GM21515 (cell line): ENCODE measurements at regions not wholly inside any gene's neighbourhood (a gene's known extent, or its start where the extent isn't known, plus 50 kb on each side); places are given as distances from the start of the nearest gene placed in this dataset.

Experiments used
- ATAC-seq: cut with Tn5 transposase; IDR thresholded peaks from one replicate; pipeline ENCODE4 v1.9.1; 2021; ENCODE audit not compliant: unreplicated experiment

DNA sequence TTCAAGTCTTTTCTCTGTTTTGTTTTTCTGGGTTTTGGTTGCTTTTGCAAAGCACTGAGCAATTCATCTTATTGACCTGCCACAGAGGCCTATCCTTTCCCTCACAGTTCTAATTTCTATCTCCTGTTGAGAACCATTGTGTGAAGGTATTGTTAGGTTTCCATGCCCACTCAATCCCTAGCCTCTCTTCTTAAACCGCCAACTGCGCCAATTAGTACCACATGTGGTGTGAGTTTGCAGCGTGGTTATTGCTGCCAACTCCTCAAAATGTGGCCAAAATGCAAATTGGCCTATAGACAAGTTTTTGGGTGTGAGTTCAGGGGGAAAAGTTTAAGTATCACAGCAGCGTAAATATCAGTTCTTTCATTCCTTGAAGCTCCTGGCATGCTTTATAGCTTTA lies 232.6 kb downstream of the FLRT2 start:
- ATAC-seq: no peak

DNA sequence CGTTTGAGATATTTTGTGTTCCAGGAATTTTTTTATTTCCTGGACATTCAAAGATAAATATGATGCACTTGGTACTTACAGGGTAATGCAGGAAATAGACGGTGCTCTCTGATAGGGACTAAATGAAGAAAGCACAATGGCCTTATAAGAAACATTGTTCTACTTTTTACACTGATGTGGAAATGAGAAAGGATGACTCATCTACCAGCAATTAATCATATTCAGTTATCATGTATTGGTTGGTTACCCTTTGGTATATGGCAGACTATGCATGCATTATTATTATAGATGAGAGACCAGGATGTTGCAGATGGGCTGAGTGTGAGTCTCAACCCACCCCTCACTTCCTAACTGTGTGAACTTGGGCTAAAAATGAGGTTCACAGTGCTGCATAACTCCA lies 222.2 kb downstream of the FLRT2 start:
- no peak for ATAC-seq

GRCh38 chr14:85744573-85744972 lies 214.6 kb downstream of the FLRT2 start:
- ATAC-seq: no peak

DNA sequence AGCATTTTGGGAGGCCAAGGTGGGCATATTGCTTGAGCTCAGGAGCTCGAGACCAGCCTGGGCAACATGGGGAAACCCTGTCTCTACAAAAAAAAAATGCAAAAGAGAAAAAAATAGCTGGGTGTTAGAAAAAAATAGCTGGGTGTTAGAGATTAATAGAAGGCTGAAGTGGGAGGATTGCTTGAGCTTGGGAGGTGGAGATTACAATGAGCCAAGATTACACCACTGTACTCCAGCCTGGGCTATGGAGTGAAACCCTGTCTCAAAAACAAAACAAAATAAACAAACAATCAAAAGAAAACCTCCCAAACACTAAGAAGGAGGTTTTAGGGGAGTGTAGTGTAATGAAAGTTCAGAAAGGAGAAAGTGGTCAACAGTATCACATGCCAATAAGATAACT lies 202.1 kb downstream of the FLRT2 start:
- ATAC-seq: no peak

GRCh38 chr14:85731186-85731585 lies 201.2 kb downstream of the FLRT2 start:
- no peak for ATAC-seq

DNA sequence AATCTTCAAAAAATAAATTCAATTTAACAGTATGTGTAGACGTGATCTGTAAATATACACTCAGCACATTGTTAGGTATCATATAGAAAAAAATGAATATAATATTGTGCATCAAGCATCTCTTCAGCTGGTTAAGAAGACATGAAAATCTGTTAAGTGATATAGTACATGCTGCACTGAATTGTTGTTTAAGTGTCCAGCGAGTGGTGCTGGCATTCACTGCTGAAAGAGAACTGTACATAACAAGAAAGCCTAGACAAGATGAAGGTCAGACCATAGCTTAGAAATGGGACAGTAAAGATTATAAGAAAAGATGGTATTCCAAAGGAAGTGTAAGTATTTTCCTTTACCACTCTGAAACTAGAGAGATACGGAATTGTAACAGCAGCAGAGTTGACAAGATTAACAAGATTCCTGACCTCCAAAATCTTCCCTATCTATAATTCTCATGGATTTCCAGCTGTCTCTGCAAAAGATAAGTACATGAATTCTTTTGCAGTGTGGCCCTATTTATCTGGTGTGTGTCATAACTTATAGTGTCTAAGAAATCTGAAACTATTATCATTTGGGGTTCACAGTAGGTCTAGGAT lies 198.6 kb downstream of the FLRT2 start:
- ATAC-seq: no peak

GRCh38 chr14:85714069-85714468 lies 184.1 kb downstream of the FLRT2 start:
- ATAC-seq: no peak

DNA sequence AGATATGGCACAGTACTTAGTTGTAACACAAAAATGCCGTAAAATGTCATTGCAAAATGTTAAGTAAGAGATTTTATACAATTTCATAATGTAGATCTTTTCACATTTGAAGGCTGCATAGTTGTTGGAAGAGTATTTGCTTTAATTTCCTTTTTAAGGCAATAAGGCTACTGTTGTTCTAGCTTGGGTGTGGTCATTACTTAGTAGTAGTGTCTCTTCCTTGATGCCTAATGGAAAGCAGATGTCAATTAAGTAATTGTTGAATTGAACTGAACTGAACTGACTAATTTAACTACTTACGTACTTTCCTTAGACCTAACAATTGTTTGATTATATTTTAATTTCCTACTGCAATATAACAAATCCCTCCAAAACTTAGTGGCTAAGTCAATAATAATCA lies 181.7 kb downstream of the FLRT2 start:
- no peak for ATAC-seq
